CD14-positive monocyte (primary cell): ENCODE measurements at regions not wholly inside any gene's neighbourhood (a gene's known extent, or its start where the extent isn't known, plus 50 kb on each side); places are given as distances from the start of the nearest gene placed in this dataset.

Experiments
- DNase-seq, 3 donors: peaks; one replicate each; pipeline ENCODE4 v3.0.0-alpha.2; 2011 to 2022
- H2AFZ ChIP-seq: 2 replicates; pipeline ENCODE4 v1.6.0; 2012; ENCODE audit warnings: mild to moderate bottlenecking, low read depth, low read length, inconsistent platforms; ENCODE audit not compliant: insufficient read depth, poor library complexity, severe bottlenecking
- H3K27ac ChIP-seq, 2 donors: 1 replicate in 1 of 2; 2 replicates in 1 of 2; pipeline ENCODE4 v1.5.1; 2012 to 2013; ENCODE audit warnings: low read length in 2 of 2, control low read depth in 1 of 2, inconsistent platforms in 1 of 2, low read depth in 1 of 2, mild to moderate bottlenecking in 1 of 2
- H3K27me3 ChIP-seq, 2 donors: one replicate each; pipeline versions ENCODE4 v1.6.0 to v1.6.1; 2011 to 2013; ENCODE audit warnings: low read length in 2 of 2; ENCODE audit not compliant: control insufficient read depth in 2 of 2, insufficient read depth in 2 of 2
- H3K36me3 ChIP-seq, 2 donors: replicated peaks in 1 of 2; 1 replicate in 1 of 2; 2 replicates in 1 of 2; pipeline versions ENCODE4 v1.5.1 to v1.6.1; 2012 to 2013; ENCODE audit warnings: low read length in 2 of 2, control low read depth in 1 of 2, inconsistent platforms in 1 of 2, mild to moderate bottlenecking in 1 of 2; ENCODE audit not compliant: insufficient read depth in 2 of 2, control insufficient read depth in 1 of 2
- H3K4me1 ChIP-seq, 2 donors: 1 replicate in 1 of 2; 2 replicates in 1 of 2; pipeline versions ENCODE4 v1.5.1 to v1.6.1; 2012 to 2013; ENCODE audit warnings: low read length in 2 of 2, control low read depth in 1 of 2, inconsistent platforms in 1 of 2, mild to moderate bottlenecking in 1 of 2, moderate library complexity in 1 of 2; ENCODE audit not compliant: insufficient read depth in 2 of 2, control insufficient read depth in 1 of 2
- H3K4me2 ChIP-seq: replicated peaks from 2 replicates; pipeline ENCODE3; 2012; ENCODE audit warnings: low read length, moderate library complexity, mild to moderate bottlenecking; ENCODE audit not compliant: poor library complexity, severe bottlenecking; ENCODE audit errors: extremely low read depth
- H3K4me3 ChIP-seq, 3 experiments: fragments of 200-600 bp in 1 of 3; sonication (generic) in 1 of 3; replicated peaks in 1 of 3; 1 replicate in 2 of 3; 2 replicates in 1 of 3; pipeline ENCODE4 v1.5.1; 2011 to 2013; ENCODE audit warnings: low read length in 3 of 3, mild to moderate bottlenecking in 3 of 3, control low read depth in 2 of 3, low read depth in 2 of 3, inconsistent platforms in 1 of 3, moderate library complexity in 1 of 3
- H3K79me2 ChIP-seq: 2 replicates; pipeline ENCODE4 v1.6.0; 2012; ENCODE audit warnings: mild to moderate bottlenecking, control low read depth, inconsistent platforms, low read length, moderate library complexity; ENCODE audit not compliant: insufficient read depth
- H3K9ac ChIP-seq: 2 replicates; pipeline ENCODE4 v1.6.0; 2017; ENCODE audit warnings: low read length, mild to moderate bottlenecking; ENCODE audit not compliant: insufficient read depth, poor library complexity, severe bottlenecking
- H3K9me3 ChIP-seq, 2 donors: replicated peaks in 1 of 2; 1 replicate in 1 of 2; 2 replicates in 1 of 2; pipeline versions ENCODE4 v1.5.1 to v1.6.1; 2012 to 2013; ENCODE audit warnings: low read length in 2 of 2, control low read depth in 1 of 2; ENCODE audit not compliant: control insufficient read depth in 1 of 2, insufficient read depth in 1 of 2
- H4K20me1 ChIP-seq: 2 replicates; pipeline ENCODE4 v1.6.0; 2012; ENCODE audit warnings: mild to moderate bottlenecking, low read length, control low read depth, moderate library complexity; ENCODE audit not compliant: insufficient read depth
- H3K27ac Mint-ChIP-seq, 7 donors: one replicate each; pipeline ENCODE4 v1.8.0; 2020; ENCODE audit warnings: mild to moderate bottlenecking in 7 of 7, mixed read lengths in 7 of 7, moderate library complexity in 6 of 7, inconsistent platforms in 2 of 7
- H3K27me3 Mint-ChIP-seq, 3 donors: one replicate each; pipeline ENCODE4 v1.8.0; 2021 to 2022; ENCODE audit warnings: low read depth in 3 of 3, mild to moderate bottlenecking in 3 of 3, mixed read lengths in 3 of 3, moderate library complexity in 3 of 3, inconsistent platforms in 1 of 3
- H3K36me3 Mint-ChIP-seq, 2 donors: one replicate each; pipeline ENCODE4 v1.8.0; 2020; ENCODE audit warnings: mixed read lengths in 2 of 2, inconsistent platforms in 1 of 2, mild to moderate bottlenecking in 1 of 2
- H3K4me1 Mint-ChIP-seq: one replicate; pipeline ENCODE4 v1.8.0; 2020; ENCODE audit warnings: mild to moderate bottlenecking, mixed read lengths
- H3K4me3 Mint-ChIP-seq, 2 donors: one replicate each; pipeline ENCODE4 v1.8.0; 2020; ENCODE audit warnings: mild to moderate bottlenecking in 2 of 2, mixed read lengths in 2 of 2, moderate library complexity in 1 of 2
- H3K9me3 Mint-ChIP-seq, 7 donors: one replicate each; pipeline ENCODE4 v1.8.0; 2020 to 2022; ENCODE audit warnings: mixed read lengths in 7 of 7, mild to moderate bottlenecking in 6 of 7, moderate library complexity in 6 of 7, inconsistent platforms in 2 of 7
- WGBS: methylation state at CpG from one replicate; pipeline ENCODE4 v1.1.5; 2013; ENCODE audit warnings: missing lambda C conversion rate; ENCODE audit not compliant: insufficient coverage; 5-methylcytosine and 5-hydroxymethylcytosine counted together
- intact Hi-C, 2 donors: fragments of 100-400 bp; cut with micrococcal nuclease; formaldehyde crosslinking; loops; one replicate each; pipeline versions ENCODE4 v1.15.0 to v1.15.1; 2023
- TF ChIP-seq, protein P1 (sequence below): fragments of 200-600 bp; IDR thresholded peaks from one replicate; pipeline ENCODE4 v1.8.0; 2022; ENCODE audit warnings: antibody characterized with exemption, mild to moderate bottlenecking

DNA sequence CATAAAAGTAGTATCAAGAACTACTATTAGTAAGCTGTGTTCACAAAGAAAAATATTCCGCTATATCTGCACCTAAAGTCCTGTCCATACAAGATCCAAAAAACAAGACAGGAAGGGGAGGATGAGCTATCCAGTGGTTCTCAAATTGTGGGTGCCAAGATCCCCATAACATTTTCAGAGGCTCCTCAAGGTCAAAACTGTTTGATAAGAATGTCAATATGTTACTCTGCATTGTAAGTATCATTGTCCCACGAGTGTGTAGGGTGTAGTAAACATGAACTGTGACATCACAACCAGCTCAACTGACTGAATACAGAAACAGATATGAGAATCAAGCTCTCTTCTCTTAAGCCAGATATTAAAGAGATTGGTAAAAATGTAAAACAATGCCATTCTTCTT, 81.9 kb upstream of the HIVEP1 start:
- Histone ChIP-seq H3K9ac (no peak overlapping the region), H3K4me1 (no peaks in the 10 kb centered on the region), H3K9me3 (peaks cover 0 to 13% of the 10 kb centered on the region in 2 donors), H3K4me3 (no peak overlapping the region), H3K27ac (no peak overlapping the region), H3K36me3 (no peaks in the 10 kb centered on the region), H3K79me2 (no peaks in the 10 kb centered on the region), H4K20me1 (no peaks in the 10 kb centered on the region), H2AFZ (no peak overlapping the region), H3K27me3 (no peaks in the 10 kb centered on the region), H3K4me2 (no peak overlapping the region)
- TF ChIP-seq, protein P1, sequence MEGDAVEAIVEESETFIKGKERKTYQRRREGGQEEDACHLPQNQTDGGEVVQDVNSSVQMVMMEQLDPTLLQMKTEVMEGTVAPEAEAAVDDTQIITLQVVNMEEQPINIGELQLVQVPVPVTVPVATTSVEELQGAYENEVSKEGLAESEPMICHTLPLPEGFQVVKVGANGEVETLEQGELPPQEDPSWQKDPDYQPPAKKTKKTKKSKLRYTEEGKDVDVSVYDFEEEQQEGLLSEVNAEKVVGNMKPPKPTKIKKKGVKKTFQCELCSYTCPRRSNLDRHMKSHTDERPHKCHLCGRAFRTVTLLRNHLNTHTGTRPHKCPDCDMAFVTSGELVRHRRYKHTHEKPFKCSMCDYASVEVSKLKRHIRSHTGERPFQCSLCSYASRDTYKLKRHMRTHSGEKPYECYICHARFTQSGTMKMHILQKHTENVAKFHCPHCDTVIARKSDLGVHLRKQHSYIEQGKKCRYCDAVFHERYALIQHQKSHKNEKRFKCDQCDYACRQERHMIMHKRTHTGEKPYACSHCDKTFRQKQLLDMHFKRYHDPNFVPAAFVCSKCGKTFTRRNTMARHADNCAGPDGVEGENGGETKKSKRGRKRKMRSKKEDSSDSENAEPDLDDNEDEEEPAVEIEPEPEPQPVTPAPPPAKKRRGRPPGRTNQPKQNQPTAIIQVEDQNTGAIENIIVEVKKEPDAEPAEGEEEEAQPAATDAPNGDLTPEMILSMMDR = no peak
- no CpG with 5 or more reads among the region's 2 CpGs for WGBS
- Mint-ChIP-seq H3K27me3 (peaks cover 2 to 3% (median 2%) of the 10 kb centered on the region in 3 donors), H3K27ac (no peak overlapping the region), H3K4me1 (peaks cover 2% of the 10 kb centered on the region), H3K36me3 (no peaks in the 10 kb centered on the region), H3K4me3 (no peak overlapping the region), H3K9me3 (peaks cover 2 to 5% (median 3%) of the 10 kb centered on the region in 7 donors)
- intact Hi-C loops = no loop called here
- DNase-seq = no peak

- H3K9me3 Mint-ChIP-seq = peaks cover 2 to 5% (median 3%) of the 10 kb centered on the region in 7 donors
- intact Hi-C loops = no loop called here
- no peak overlapping the region for H2AFZ ChIP-seq
- H3K36me3 Mint-ChIP-seq = no peaks in the 10 kb centered on the region
- no peak overlapping the region for H3K4me2 ChIP-seq
- H3K4me3 Mint-ChIP-seq = no peak overlapping the region
- no peaks in the 10 kb centered on the region for H3K79me2 ChIP-seq
- H3K27me3 ChIP-seq = no peaks in the 10 kb centered on the region
- TF ChIP-seq, protein P1 = no peak
- H3K36me3 ChIP-seq = no peaks in the 10 kb centered on the region
- H3K4me1 ChIP-seq = no peaks in the 10 kb centered on the region
- H3K4me3 ChIP-seq = no peak overlapping the region
- no peak for DNase-seq
- peaks cover 2 to 3% (median 2%) of the 10 kb centered on the region in 3 donors for H3K27me3 Mint-ChIP-seq
- H3K9ac ChIP-seq = no peak overlapping the region
- 90% methylated on average over 2 of the region's 8 CpGs for WGBS
- H3K4me1 Mint-ChIP-seq = peaks cover 2% of the 10 kb centered on the region
- no peak overlapping the region for H3K27ac ChIP-seq
- H3K9me3 ChIP-seq = peaks cover 0 to 13% of the 10 kb centered on the region in 2 donors
- no peaks in the 10 kb centered on the region for H4K20me1 ChIP-seq
- peak overlapping the region in 1 of 7 donors; percentile 19 for H3K27ac Mint-ChIP-seq
Measured at GRCh38 chr6:11929241-11929835, 82.8 kb upstream of the HIVEP1 start.
